ENCODE measurements at regions not wholly inside any gene's neighbourhood (a gene's known extent, or its start where the extent isn't known, plus 50 kb on each side); places are given as distances from the start of the nearest gene placed in this dataset.

DNA sequence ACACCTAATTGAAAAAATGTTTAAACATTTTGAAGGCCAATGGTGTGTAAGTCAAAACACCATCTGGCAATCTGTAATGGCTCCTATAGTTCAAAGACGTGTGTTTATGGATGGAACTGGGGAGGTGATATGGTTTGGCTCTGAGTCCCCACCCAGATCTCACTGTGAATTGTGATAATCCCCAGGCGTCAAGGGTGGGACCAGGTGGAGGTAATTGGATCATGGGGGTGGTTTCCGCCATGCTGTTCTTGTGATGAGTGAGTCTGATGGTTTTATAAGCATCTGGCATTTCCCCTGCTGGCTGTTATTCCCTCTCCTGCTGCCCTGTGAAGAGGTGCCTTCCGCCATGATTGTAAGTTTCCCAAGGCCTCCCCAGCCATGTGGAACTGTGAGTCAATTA lies 52.2 kb downstream of the ADRA2C start:
- no peak for DNase-seq

DNA sequence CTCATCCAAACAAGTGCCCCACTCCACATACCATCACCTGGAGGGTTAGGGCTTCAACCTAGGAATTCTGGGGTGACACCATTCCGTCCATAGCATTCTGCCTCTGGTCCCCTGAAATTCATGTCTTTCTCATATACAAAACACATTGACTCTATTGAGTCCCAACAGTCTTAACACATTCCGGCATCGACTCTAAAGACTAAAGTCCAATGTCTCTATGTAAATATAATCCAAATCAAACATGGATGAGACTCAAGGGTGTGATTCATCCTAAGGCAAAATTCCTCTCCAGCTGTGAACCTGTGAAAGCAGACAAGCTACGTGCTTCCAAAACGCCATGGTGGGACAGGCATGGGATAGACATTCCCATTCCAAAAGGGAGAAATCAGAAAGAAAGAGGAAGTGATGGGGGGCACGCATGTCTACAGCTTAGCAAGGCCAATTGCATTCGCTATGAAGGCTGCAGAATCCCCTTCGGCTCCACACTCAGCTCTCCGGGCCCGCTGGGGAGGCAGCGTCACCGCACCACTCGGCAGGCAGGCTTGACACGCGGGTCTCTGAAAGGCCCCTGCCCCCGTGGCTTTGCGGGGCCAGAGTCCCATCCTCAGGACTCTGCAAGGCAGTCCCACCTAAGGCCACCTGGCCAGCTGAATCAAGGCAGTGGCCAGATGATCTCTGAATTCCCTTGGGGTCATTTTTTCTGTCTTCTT lies 53.2 kb downstream of the ADRA2C start:
- DNase-seq, result no peak

DNA sequence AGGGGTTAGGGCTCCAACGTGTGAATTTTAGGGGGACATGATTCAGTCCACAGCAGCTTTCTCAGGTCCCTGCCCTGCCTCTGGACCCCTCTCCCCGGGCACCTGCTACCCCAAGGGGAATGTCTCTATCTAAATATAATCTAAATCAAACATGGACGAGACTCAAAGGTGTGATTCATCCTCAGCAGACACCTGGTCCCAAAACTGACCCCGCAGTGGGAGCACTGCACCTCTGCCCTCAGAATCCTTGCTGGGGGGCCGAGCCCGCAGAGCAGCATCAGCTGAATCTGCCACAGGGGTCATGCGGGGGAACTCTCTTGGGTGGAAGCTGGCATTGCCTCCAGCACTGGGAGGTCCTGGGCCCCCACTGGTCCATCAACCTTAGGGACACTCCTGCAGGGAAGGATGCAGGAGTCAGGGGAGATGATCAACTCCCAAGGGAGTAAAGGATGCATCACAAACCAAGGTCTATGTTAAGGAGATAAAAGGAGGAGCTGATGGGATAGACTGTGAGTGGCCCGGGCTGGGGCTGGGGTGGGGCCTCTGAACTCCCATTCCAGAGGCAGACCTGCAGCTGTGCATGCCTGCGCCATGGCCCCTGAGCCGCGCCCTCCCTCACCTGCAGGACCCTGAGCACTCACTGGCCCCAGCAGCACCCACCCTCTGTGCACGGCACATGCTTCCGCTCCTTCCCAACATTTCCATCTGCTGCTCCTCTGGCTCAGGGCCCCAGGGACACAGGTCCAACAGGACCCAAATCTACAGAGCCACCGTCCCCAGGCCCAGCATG lies 54.0 kb downstream of the ADRA2C start:
- no peak for DNase-seq

DNA sequence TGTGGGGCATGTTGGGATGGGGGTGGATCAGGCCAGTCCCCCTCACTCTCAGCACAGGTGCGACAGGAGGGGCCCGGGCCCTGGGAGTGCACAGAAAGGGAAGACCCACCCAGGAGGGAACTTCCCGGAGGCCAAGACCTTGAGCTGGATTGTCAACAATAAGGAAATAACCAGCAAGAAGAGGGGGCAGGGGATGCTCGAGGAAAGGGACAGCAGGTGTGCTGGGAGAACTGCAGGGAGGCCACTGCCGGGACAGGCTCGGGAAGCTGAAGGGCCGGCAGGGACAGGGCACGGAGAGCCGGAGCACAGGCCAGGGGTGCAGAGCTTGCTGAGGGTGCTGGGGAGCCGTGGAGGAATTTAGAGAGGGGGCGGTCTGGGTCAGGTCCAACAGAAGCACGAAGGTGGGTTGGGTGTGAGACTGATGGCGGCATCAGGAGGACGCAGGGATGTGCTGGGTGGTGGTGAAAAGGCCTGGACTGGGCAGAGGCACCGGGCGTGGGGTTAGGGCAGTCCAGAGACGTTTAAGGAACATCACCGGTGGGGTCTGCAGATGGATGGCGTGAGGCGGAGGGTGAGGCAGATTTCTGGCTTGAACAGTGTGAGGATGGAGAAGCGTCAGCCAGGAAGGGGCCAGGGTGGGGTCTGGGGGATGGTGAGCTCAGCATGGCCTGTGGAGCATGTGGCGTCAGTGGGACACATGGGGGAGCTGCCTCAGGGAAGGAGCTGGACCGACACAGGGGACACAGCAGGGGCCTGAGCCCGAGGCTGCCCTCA lies 54.8 kb downstream of the ADRA2C start:
- DNase-seq, result no peak

DNA sequence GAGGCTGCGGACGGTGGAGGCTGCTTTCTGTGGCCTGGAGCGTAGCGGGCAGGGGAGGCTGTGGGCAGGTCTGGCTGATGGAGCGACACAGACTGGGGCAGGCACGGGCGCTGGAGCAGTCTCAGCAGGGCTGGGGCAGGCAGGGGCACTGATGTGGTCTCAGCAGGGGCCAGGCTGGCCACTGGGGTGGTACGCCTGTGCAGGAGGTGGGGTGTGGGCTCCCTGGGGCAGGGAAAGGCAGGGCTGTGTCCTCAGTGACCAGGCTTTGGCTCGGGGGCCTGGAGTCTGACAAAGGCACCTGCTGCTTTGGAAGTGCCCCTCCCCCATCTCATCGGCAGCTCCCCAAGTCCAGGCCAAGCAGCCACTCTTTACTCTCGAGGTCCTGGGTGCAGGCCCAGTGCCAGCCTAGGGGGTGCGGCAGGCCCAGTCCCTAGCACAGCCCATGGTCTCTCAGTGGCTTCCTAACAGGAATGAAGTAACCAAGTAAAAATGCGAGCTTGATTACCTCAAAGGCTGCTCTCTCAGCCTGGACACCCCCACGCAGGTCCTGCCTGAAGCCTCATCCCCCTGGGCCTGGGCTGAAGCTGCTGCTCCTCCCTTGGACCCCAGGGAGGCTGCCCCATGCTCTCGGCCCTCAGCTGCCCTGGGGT lies 55.5 kb downstream of the ADRA2C start:
- DNase-seq, result no peak

DNA sequence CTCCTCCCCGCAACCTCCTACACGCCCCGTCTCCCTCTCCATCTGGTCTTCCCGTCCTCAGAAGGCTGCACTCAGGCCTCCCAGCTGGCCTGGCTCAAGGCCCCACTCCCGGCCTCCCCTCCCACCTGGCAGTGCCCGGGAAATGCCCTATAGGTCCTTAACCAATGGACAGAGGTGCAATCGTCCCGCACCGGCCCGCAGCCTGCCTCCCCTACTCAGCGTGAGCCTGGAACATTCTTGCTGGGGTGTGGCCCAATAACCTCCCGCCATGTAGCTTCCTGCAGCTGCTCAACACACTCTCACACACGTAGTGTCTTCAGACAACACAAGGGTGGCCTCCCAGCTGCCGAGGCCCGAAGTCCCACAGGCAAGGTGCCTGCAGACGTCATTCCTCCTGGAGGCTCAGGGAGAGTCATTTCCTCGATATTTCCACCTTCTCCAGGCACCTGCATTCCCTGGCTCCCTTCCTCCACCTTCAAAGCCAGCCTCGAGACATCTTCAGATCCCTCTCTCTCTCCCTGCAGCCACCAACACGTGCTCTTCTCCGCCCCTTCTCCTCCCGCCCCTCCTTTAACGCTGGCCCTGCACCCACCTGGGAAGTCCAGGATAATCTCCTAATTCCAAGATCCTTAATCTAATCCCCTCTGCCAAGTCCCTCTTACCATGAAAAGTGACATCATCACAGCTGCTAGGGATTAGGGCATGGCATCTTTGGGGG lies 56.2 kb downstream of the ADRA2C start:
- no peak for DNase-seq

DNA sequence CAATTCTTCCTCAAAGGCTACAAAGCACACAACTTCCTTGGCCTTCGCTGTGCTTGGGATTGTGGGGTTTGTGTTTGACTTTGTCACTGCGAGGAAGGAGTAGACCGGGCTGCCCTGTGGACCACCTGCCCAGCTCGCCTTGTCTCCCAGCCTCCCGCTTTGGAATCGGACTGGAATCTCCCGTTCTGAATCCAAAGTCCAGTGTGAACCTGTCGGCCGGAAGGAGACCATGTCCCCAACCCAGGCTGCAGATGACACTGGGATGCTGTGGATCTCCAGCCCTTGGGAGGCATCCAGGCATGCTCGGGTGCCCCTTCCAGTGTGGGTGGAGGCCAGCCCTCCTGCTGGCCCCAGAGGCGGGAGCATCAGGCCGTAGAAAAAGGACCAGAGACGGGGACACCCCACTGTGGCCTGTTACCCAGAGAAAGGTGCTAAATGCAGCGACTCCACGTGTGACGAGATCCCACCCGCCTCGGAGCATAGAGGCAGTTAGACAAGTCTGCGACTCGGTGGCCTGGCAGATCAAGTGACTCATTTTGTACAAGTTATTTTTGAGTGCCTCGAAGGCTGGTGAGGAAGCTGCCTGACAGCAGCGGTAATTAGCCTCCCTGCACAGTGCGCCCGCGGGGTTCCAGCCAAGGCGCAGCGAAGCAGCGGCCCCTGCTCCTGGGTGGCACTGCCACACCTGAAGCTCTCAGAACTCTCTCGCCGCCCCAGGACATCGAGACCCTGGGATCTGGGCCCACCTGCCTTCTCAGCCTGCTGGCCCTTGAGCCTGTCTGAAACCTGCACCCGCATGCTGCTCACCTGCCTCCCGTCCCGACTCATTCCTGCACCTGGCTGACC lies 57.5 kb downstream of the ADRA2C start:
- no peak for DNase-seq

DNA sequence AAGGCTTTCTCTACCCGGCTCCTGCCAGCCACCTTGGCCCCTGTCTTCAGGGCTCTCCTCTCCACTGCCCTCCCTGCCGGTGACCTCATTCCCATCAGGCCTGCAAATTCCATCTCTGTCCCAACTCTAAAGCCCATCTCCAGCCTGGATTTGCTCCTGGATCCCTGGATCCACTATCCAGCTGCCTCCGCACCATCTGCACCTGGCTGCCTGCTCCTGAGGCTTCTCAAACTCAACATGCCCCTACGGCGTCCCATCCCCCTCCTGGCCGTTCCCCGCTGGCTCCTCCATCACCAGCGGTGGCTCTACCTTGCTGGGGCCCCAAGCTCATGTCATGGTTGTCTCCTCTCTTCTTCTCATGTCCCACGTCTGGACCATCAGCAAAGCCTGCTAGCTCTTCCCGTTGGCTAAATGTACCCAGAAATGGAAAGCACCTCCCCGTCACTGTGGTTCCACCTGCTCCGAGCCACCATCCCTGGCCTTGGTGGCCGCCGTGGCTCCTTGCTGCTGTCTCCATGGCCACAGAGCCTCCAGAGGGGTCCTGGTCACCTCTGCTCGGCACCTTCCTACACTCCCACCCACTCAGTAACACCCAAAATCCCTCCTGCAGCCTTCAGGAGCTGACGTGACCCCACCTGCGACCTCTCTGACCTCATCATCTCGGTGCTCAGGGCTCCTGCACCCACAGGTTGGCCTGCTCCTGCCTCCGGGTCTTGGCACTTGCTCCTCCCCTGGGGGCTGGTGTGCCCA lies 58.5 kb downstream of the ADRA2C start:
- no peak for DNase-seq

DNA sequence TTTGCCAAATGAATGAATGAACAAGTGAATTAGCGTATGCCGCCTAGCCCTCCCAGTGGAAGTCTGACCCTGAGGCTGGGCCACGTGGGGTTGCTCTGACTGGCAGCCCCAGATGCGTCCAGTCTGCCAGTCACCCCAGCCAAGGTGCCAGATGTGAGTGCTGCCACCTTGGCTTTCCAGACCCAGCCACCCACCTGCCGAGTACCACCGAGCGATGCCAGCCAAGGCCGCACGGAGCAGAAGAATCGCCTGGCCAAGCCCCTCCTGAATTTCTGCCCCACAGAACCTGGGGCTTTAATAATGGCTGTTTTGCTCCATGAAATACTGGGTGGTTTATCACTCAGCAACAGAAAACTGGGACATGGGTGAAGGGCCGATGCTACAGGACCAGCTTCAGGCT lies 59.3 kb downstream of the ADRA2C start:
- DNase-seq, result no peak

DNA sequence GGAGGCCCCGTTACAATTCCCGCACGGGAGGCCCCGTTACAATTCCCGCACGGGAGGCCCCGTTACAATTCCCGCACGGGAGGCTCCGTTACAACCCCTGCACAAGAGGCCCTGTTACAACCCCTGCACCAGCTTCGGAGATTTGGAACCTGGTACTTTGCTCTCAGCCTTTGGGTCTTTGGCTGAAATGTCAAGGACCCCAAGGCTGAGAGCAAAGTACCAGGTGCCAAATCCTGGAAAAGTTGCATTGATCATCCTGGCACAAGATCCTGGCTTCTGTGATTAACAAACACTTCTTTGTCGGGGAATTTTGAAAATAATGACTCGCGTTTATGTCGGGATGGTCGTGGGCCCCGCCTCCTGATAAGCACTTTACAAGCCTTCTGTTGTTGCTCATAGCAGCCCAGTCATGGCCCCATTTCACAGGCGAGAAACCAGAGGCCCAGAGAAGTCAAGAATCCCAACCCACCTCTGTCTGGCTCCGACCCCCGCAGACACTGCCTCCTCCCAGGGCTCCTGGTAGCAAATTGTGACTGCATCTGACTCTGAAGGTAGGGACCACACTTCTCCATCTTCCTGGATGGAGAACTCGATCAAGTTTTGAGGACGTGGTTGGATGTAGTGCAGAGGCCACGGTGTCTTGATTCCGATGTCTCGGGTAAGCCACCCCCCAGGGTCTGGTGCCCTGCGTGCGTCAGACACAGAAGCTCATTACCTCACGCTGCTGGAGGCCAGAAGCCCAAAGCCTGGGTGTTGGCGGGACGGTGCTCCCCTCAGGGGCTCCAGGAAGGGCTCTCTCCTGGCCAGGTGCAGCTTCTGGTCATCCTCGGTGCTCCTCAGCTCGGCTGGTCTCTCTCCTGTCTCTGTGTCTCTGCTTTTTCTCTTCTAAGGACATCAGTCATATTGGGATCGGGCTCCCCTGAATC lies 60.3 kb downstream of the ADRA2C start:
- no peak for DNase-seq

DNA sequence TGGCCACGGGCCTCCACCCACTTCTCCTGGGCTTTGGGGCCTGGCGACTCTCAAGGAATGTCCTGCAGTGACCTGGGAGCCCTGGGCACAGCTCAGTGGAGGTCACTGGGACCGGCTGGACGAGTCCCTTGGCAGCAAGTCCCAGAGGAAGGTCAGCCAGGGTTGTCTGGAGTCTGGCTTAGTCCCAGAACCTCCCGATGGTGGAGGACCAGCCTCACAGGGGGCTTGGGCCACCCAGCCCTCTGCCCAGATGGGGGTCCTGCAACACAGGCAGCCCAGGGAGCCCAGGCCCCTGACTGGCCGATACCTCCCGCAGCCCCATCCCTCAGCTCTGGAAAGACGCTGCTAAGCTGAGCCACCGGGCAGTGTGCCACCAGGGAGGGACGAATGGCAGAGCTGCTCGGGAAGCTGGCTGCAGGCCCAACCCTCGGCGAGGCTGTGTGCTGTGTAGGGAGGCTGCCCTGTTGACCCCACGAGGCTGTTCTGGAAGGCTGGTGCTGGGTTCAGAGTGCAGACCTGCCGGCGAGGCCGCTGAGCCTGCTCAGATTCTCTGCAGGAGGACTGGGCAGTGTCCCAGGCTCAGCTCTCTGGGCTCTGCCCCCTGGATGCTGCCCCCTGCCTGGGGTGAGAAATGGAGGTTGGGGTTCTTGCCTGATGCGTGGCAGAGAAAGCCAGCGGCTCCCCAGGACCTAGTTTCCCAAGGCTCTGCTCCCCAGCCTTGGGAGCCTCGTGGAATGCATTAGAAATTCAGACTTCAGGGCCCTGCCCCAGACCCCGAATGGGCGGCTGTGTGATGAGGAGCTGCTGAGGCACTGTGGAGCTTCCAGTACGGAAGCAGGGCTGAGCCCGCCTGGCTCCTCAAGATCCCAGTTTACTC lies 61.7 kb downstream of the ADRA2C start:
- no peak for DNase-seq

DNA sequence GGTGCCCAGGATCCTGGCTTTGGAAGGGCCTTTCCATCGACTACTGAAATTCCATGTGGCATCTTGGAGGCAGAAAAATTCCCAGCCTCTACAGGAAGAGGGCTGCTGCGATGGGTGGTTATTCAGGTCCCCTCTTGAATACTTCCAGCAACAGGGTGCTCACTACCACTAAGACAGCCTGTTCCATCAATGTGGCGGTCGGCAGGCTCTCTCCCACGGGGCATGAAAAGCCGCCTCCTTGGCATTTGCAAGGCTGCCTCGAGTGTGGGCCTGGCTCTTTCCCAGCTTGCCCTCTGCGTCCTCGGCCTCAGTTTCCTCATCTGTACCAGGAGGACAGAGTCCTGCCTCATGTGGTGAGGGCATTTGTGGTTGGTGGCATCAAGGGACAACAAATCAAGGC lies 62.4 kb downstream of the ADRA2C start:
- DNase-seq, result no peak

DNA sequence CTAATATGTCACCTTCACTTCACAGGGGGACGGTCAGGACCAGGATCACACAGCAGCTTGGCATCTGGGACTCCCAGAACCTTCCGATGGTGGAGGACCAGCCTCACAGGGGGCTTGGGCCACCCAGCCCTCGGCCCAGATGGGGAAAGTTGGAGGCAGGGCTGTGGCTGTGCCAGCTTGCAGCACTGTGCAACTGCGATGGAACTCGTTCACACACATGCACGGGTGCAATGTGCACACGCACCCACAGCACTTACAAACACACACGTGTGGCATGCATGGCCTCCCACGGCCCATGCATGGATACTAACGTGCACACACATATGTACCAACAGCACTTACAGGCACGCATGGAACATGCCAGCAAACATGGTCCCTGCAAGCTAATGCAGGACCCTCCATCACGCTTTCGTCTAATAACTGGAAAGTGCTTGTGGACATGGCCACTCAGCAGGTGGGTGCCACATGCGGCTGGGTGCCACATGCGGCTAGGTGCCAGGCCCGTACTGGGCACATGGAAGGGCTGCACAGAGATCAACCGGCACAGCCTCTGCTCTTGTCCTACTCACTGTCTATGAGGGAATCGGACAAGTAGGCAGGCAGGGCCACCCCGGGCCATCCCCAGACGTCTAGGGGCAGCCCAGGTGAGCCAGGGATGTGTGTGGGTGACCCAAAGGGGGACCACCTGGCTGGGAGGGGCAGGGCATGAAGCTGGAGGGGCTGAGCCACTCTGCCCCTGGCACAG lies 63.2 kb downstream of the ADRA2C start:
- no peak for DNase-seq

DNA sequence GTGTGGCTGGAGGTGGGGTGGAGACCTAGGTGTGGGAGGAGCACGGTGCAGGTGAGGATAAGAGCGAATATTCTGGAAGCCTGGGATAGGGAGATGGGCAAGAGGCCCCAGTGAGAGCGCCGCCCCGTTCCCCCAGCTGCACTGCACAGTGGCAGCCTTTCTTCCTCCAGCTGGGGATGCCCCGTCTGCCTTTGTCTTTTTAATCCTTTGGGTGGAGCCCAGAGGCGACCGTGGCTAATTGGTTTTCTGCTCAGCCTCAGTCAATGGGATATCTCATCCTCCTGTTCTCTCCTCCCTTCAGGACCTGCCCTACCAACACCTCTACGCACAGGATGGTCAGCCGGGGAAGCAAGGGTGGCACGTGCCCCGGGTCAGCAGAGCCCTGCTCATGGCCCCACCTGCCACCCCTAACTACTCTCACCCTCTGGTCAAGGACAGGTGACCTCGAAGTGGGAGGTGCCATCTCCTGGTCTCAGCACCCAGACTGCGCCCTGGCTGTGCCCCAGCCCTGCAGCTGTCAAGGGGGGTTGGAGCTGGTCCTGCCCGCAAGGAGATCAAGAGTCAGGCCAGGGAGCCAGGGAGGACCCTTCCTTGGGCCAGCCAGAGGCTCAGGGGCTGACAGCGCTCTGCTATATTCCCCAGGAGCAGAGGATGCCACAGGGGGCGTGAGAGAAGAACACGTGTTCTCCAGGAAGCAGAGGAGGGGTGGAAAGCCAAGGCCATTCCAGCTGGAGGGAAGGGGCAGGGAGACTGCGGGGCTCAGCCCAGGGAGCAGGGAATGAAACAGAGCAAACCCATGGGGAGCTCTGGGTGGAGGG lies 64.0 kb downstream of the ADRA2C start:
- DNase-seq, result no peak

DNA sequence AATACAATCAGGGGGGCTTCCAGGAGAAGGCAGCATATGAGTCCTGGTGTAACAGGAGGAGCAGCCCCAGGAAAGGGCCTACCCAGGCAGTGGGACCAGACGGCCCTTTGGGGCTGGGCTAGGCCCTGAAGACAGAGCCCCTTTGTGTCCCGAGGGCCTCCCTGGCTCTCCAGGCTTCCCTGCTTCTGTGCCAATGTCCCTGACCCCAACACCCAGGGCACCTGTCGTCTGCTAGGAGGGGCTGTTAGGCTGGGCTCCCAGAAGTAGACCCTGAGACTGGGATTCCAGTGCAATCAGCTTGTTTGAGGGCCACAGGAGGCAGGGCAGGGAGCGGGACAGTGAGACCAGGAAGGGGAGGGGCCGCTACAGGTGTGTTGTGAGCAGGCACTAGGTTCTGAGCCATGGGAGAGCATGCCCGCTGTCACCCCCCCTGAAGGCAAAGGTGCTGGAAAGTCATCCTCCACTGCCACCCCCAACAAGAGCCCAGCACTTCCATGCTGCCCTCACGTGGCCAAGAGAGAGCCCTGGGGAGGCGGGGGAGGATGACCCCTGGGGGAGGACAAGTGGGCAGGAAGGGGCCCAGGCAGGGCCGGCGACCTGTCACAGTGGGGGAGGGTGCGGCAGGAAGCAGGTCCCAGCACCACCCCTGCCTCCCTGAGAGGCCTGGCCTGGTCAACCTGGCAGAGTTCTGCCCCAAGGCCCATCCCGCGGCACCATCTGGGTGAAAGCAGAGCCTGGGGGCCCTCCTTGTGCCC lies 64.8 kb downstream of the ADRA2C start:
- DNase-seq, result no peak

DNA sequence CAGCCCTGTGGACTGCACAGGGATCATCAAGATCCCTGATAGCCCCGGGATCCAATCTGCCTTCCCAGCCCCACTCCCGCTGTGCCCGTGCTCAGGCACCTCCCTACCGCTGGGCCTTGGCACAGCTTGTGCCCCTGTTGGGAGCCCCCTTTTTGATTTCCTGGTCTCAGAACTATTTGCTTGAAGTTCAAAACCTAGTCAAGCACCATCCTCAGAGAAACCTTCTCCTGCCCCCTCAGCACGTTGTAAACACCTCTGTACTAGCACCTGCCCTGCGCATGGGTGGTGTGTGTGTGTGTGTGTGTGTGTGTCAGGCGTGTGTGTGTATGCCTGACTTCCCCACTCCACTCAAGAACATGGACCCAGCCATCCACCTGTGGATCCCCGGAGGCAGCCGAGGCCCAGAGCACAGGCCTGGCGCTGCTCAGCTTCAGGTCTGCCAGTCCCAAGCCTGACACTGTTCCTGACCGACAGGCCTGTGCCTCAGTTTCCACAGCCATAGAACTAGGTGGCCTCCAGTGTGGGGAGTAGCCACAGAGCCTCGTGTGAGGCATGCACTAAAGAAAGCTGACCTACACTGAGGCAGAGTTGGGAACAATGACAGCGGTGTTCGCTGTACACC lies 65.5 kb downstream of the ADRA2C start:
- DNase-seq, result no peak

Data from effector CD4-positive, alpha-beta T cell (primary cell).